Fibroblast of the aortic adventitia (primary cell): ENCODE measurements at regions not wholly inside any gene's neighbourhood (a gene's known extent, or its start where the extent isn't known, plus 50 kb on each side); places are given as distances from the start of the nearest gene placed in this dataset.

Experiments
- DNase-seq: peaks from one replicate; pipeline ENCODE4 v3.0.0-alpha.2; 2010; ENCODE audit warnings: low read depth
- H3K4me3 ChIP-seq: 2 replicates; pipeline ENCODE4 v1.5.1; 2011; ENCODE audit warnings: low read depth, mild to moderate bottlenecking, control low read depth, low read length, moderate library complexity
- CTCF ChIP-seq: IDR thresholded peaks from 2 replicates; pipeline ENCODE4 v1.5.1; 2011; ENCODE audit warnings: mild to moderate bottlenecking, low read length, control low read depth, inconsistent platforms; ENCODE audit not compliant: insufficient read depth

- no peak for TF ChIP-seq CTCF
- DNase-seq = no peak
- H3K4me3 ChIP-seq = no peak overlapping the region
Observed at GRCh38 chr3:163644172-163644571, 1434.1 kb downstream of the SI start.

- TF ChIP-seq CTCF = no peak
- DNase-seq = no peak
Observed at GRCh38 chr3:163632722-163633121, 1445.6 kb downstream of the SI start.

GRCh38 chr3:163626753-163627152, 1451.5 kb downstream of the SI start:
- DNase-seq = no peak
- no peak for TF ChIP-seq CTCF
- no peak overlapping the region for H3K4me3 ChIP-seq

More at GRCh38 chr3:163632722-163633121, 1445.6 kb downstream of the SI start:
- no peak overlapping the region for H3K4me3 ChIP-seq

GRCh38 chr3:163622384-163622783, 1455.9 kb downstream of the SI start:
- DNase-seq = no peak
- no peak for TF ChIP-seq CTCF
- no peak overlapping the region for H3K4me3 ChIP-seq

- TF ChIP-seq CTCF = no peak
- DNase-seq = no peak
- H3K4me3 ChIP-seq = no peak overlapping the region
Observed at GRCh38 chr3:163614886-163615285, 1463.4 kb downstream of the SI start.

- TF ChIP-seq CTCF = no peak
- no peak overlapping the region for H3K4me3 ChIP-seq
- no peak for DNase-seq
Observed at GRCh38 chr3:163605915-163606314, 1472.4 kb downstream of the SI start.

- H3K4me3 ChIP-seq = no peak overlapping the region
- no peak for DNase-seq
- TF ChIP-seq CTCF = no peak
Observed at GRCh38 chr3:163601426-163601825, 1476.9 kb downstream of the SI start.
